H9 (cell line): ENCODE measurements at regions not wholly inside any gene's neighbourhood (a gene's known extent, or its start where the extent isn't known, plus 50 kb on each side); places are given as distances from the start of the nearest gene placed in this dataset.
A peak's percentile ranks its signal among the peaks of the same experiment; 100 is the strongest.

Experiments used
- DNase-seq: peaks from one replicate; pipeline ENCODE4 v3.0.0-alpha.2; 2017
- H2AFZ ChIP-seq: one replicate; pipeline ENCODE4 v1.6.1; 2013; ENCODE audit warnings: mild to moderate bottlenecking, low read length, control low read depth, moderate library complexity
- H2AK5ac ChIP-seq: 2 replicates; pipeline ENCODE4 v1.6.1; 2013; ENCODE audit warnings: low read length, control low read depth, mixed read lengths; ENCODE audit not compliant: insufficient read length
- H2BK120ac ChIP-seq: one replicate; pipeline ENCODE4 v1.6.1; 2013; ENCODE audit warnings: low read depth, mild to moderate bottlenecking, low read length, control low read depth, inconsistent platforms; ENCODE audit not compliant: poor library complexity, severe bottlenecking
- H2BK12ac ChIP-seq: 2 replicates; pipeline ENCODE4 v1.6.1; 2013; ENCODE audit warnings: low read length, control low read depth, mixed read lengths, low read depth; ENCODE audit not compliant: insufficient read length
- H2BK15ac ChIP-seq: 2 replicates; pipeline ENCODE4 v1.6.1; 2013; ENCODE audit warnings: low read depth, low read length, control low read depth
- H2BK20ac ChIP-seq: one replicate; pipeline ENCODE4 v1.6.1; 2013; ENCODE audit warnings: low read depth, mild to moderate bottlenecking, low read length, control low read depth, inconsistent platforms; ENCODE audit not compliant: poor library complexity, severe bottlenecking
- H2BK5ac ChIP-seq: 2 replicates; pipeline ENCODE4 v1.6.1; 2013; ENCODE audit warnings: low read length, control low read depth, mixed read lengths; ENCODE audit not compliant: insufficient read length
- H3K14ac ChIP-seq: 2 replicates; pipeline ENCODE4 v1.6.1; 2013; ENCODE audit warnings: low read length, control low read depth; ENCODE audit not compliant: insufficient read depth
- H3K18ac ChIP-seq: 2 replicates; pipeline ENCODE4 v1.6.1; 2013; ENCODE audit warnings: low read depth, mild to moderate bottlenecking, mixed read lengths, low read length, control low read depth; ENCODE audit not compliant: insufficient read length
- H3K23ac ChIP-seq: 2 replicates; pipeline ENCODE4 v1.6.1; 2013; ENCODE audit warnings: low read length, control low read depth, mixed read lengths, low read depth; ENCODE audit not compliant: insufficient read length
- H3K23me2 ChIP-seq: 2 replicates; pipeline ENCODE4 v1.6.1; 2013; ENCODE audit warnings: low read depth, mild to moderate bottlenecking, mixed read lengths, low read length, control low read depth; ENCODE audit not compliant: insufficient read length, poor library complexity, severe bottlenecking
- H3K27ac ChIP-seq: 2 replicates; pipeline ENCODE4 v1.5.1; 2013; ENCODE audit warnings: low read length, control low read depth, mixed read lengths, low read depth; ENCODE audit not compliant: insufficient read length
- H3K27me3 ChIP-seq: 2 replicates; pipeline ENCODE4 v1.6.1; 2013; ENCODE audit warnings: low read length, control low read depth, inconsistent platforms; ENCODE audit not compliant: insufficient read depth
- H3K4ac ChIP-seq: 2 replicates; pipeline ENCODE4 v1.6.1; 2013; ENCODE audit warnings: low read depth, mild to moderate bottlenecking, control low read depth, inconsistent platforms, low read length, moderate library complexity
- H3K4me1 ChIP-seq: 2 replicates; pipeline ENCODE4 v1.6.1; 2013; ENCODE audit warnings: low read length, control low read depth, inconsistent platforms; ENCODE audit not compliant: insufficient read depth
- H3K4me2 ChIP-seq: 2 replicates; pipeline ENCODE4 v1.6.1; 2013; ENCODE audit warnings: low read length, control low read depth, mixed read lengths; ENCODE audit not compliant: insufficient read length, insufficient read depth
- H3K56ac ChIP-seq: 2 replicates; pipeline ENCODE4 v1.6.1; 2013; ENCODE audit warnings: low read depth, mild to moderate bottlenecking, mixed read lengths, low read length, control low read depth; ENCODE audit not compliant: insufficient read length
- H3K79me1 ChIP-seq: 2 replicates; pipeline ENCODE4 v1.6.1; 2013; ENCODE audit warnings: low read depth, mild to moderate bottlenecking, moderate library complexity, low read length, control low read depth, inconsistent platforms; ENCODE audit not compliant: insufficient read depth, poor library complexity, severe bottlenecking
- H3K79me2 ChIP-seq: 2 replicates; pipeline ENCODE4 v1.6.1; 2013; ENCODE audit warnings: low read length, control low read depth, inconsistent platforms; ENCODE audit not compliant: insufficient read depth
- H3K9ac ChIP-seq: 2 replicates; pipeline ENCODE4 v1.6.1; 2013; ENCODE audit warnings: low read length, control low read depth, mixed read lengths; ENCODE audit not compliant: insufficient read length; ENCODE audit errors: extremely low read depth
- H3K9me3 ChIP-seq: one replicate; pipeline ENCODE4 v1.6.1; 2013; ENCODE audit warnings: low read depth, low read length, inconsistent platforms; ENCODE audit not compliant: control insufficient read depth
- H3T11ph ChIP-seq: one replicate; pipeline ENCODE4 v1.6.1; 2013; ENCODE audit warnings: mild to moderate bottlenecking, low read length, control low read depth, inconsistent platforms
- H4K20me1 ChIP-seq: one replicate; pipeline ENCODE4 v1.6.1; 2013; ENCODE audit not compliant: control insufficient read depth, insufficient read length, insufficient read depth
- H4K5ac ChIP-seq: 2 replicates; pipeline ENCODE4 v1.6.1; 2013; ENCODE audit warnings: low read depth, mild to moderate bottlenecking, mixed read lengths, low read length, control low read depth; ENCODE audit not compliant: insufficient read length
- H4K8ac ChIP-seq: replicated peaks from 2 replicates; pipeline ENCODE4 v1.6.1; 2013; ENCODE audit warnings: low read length, control low read depth, mixed read lengths, low read depth; ENCODE audit not compliant: insufficient read length
- H4K91ac ChIP-seq: 2 replicates; pipeline ENCODE4 v1.6.1; 2013; ENCODE audit warnings: low read depth, mild to moderate bottlenecking, moderate library complexity, mixed read lengths, low read length, control low read depth; ENCODE audit not compliant: insufficient read length
- H3K27ac Mint-ChIP-seq, 3 experiments: 2 replicates in 2 of 3; 3 replicates in 1 of 3; pipeline ENCODE4 v1.8.0; 2020 to 2021; ENCODE audit warnings: mixed read lengths in 3 of 3, mild to moderate bottlenecking in 1 of 3, moderate library complexity in 1 of 3
- H3K27me3 Mint-ChIP-seq: 2 replicates; pipeline ENCODE4 v1.8.0; 2021; ENCODE audit warnings: low read depth, mild to moderate bottlenecking, moderate library complexity, mixed read lengths
- H3K36me3 Mint-ChIP-seq, 3 experiments: 2 replicates in 2 of 3; 3 replicates in 1 of 3; pipeline ENCODE4 v1.8.0; 2020 to 2021; ENCODE audit warnings: low read depth in 3 of 3, mixed read lengths in 3 of 3; ENCODE audit not compliant: insufficient read depth in 1 of 3
- H3K4me1 Mint-ChIP-seq, 2 experiments: 2 replicates each; pipeline ENCODE4 v1.8.0; 2020; ENCODE audit warnings: mixed read lengths in 2 of 2
- H3K4me3 Mint-ChIP-seq, 2 experiments: 2 replicates in 1 of 2; 3 replicates in 1 of 2; pipeline ENCODE4 v1.8.0; 2020 to 2021; ENCODE audit warnings: mild to moderate bottlenecking in 2 of 2, mixed read lengths in 2 of 2, moderate library complexity in 1 of 2
- H3K9me3 Mint-ChIP-seq, 2 experiments: 2 replicates in 1 of 2; 3 replicates in 1 of 2; pipeline ENCODE4 v1.8.0; 2020; ENCODE audit warnings: mild to moderate bottlenecking in 2 of 2, mixed read lengths in 2 of 2, moderate library complexity in 1 of 2
- CTCF ChIP-seq: fragments of 200-600 bp; sonication (generic); conservative IDR thresholded peaks from 3 replicates; pipeline ENCODE4 v1.8.0; 2021; ENCODE audit warnings: antibody characterized with exemption, mild to moderate bottlenecking
- WGBS: extraction: QIAGEN DNeasy Blood & Tissue Kit; methylation state at CpG from one replicate; pipeline ENCODE4 v1.1.7; 2013; ENCODE audit warnings: missing lambda C conversion rate, low lambda C conversion rate, mixed read lengths; ENCODE audit not compliant: insufficient read length; ENCODE audit errors: extremely low coverage; 5-methylcytosine and 5-hydroxymethylcytosine counted together

- Histone ChIP-seq H3K27ac (no peak overlapping the region), H2BK12ac (no peak overlapping the region), H3K23me2 (no peaks in the 10 kb centered on the region), H2AK5ac (no peak overlapping the region), H3K9me3 (no peaks in the 10 kb centered on the region), H3K79me1 (no peaks in the 10 kb centered on the region), H4K8ac (no peak overlapping the region), H3K18ac (no peak overlapping the region), H4K91ac (no peak overlapping the region), H3K79me2 (no peaks in the 10 kb centered on the region), H3K4me2 (no peak overlapping the region), H2BK20ac (no peak overlapping the region), H4K5ac (no peak overlapping the region), H2BK5ac (no peak overlapping the region), H3K27me3 (no peaks in the 10 kb centered on the region), H3K14ac (no peak overlapping the region), H4K20me1 (no peaks in the 10 kb centered on the region), H3K4me1 (no peaks in the 10 kb centered on the region; the same call in 1 of the 2 replicates), H3T11ph (no peak overlapping the region), H2AFZ (no peak overlapping the region), H3K9ac (no peak overlapping the region), H3K23ac (no peak overlapping the region), H3K56ac (no peak overlapping the region), H2BK15ac (no peak overlapping the region), H2BK120ac (no peak overlapping the region), H3K4ac (no peak overlapping the region)
- WGBS: no CpG with 5 or more reads among the region's 5 CpGs
- Mint-ChIP-seq H3K4me1 (peaks cover 15 to 23% of the 10 kb centered on the region in 2 experiments), H3K9me3 (no peaks in the 10 kb centered on the region), H3K4me3 (no peak overlapping the region), H3K27ac (peak overlapping the region in 1 of 3 experiments; percentile 24; a peak in 1 of 7 replicates), H3K36me3 (no peaks in the 10 kb centered on the region), H3K27me3 (no peaks in the 10 kb centered on the region)
- no peak for DNase-seq
- no peak for TF ChIP-seq CTCF
Observed at GRCh38 chr6:98295515-98296175, 538.7 kb upstream of the POU3F2 start.
